RWPE2 (cell line): ENCODE measurements at regions not wholly inside any gene's neighbourhood (a gene's known extent, or its start where the extent isn't known, plus 50 kb on each side); places are given as distances from the start of the nearest gene placed in this dataset.

Experiments
- ATAC-seq: fragments of 200-7000 bp; cut with Tn5 transposase; 3 replicates; pipeline ENCODE4 v1.9.1; 2021; ENCODE audit warnings: low read depth
- DNase-seq: peaks from one replicate; pipeline ENCODE4 v3.0.0-alpha.2; 2020; ENCODE audit warnings: low spot score
- H3K27ac ChIP-seq: fragments of 450-650 bp; 2 replicates; pipeline ENCODE4 v1.5.1; 2017; ENCODE audit warnings: mild to moderate bottlenecking; ENCODE audit not compliant: poor library complexity, severe bottlenecking
- H3K27me3 ChIP-seq: fragments of 250-450 bp; sonication (Bioruptor Pico); 2 replicates; pipeline ENCODE4 v1.5.1; 2021; ENCODE audit warnings: mild to moderate bottlenecking, moderate library complexity; ENCODE audit not compliant: insufficient read depth, poor library complexity, severe bottlenecking
- H3K36me3 ChIP-seq: fragments of 250-450 bp; sonication (Bioruptor Pico); 2 replicates; pipeline ENCODE4 v1.5.1; 2020; ENCODE audit warnings: low read depth, mild to moderate bottlenecking, moderate library complexity
- H3K4me1 ChIP-seq: fragments of 250-450 bp; sonication (Bioruptor Pico); 2 replicates; pipeline ENCODE4 v1.5.1; 2021; ENCODE audit warnings: mild to moderate bottlenecking, moderate library complexity; ENCODE audit not compliant: insufficient read depth, poor library complexity, severe bottlenecking
- H3K4me3 ChIP-seq: fragments of 250-450 bp; sonication (Bioruptor Pico); 2 replicates; pipeline ENCODE4 v1.5.1; 2021; ENCODE audit warnings: mild to moderate bottlenecking, moderate library complexity; ENCODE audit not compliant: severe bottlenecking
- H3K9me3 ChIP-seq: fragments of 250-450 bp; sonication (Bioruptor Pico); 2 replicates; pipeline ENCODE4 v1.5.1; 2021; ENCODE audit warnings: mild to moderate bottlenecking, moderate library complexity; ENCODE audit not compliant: severe bottlenecking
- TF ChIP-seq, protein P1 (sequence below): fragments of 450-650 bp; IDR thresholded peaks from one replicate; pipeline ENCODE4 v1.5.1; 2017; ENCODE audit warnings: mild to moderate bottlenecking, moderate library complexity; ENCODE audit not compliant: poor library complexity, severe bottlenecking

DNA sequence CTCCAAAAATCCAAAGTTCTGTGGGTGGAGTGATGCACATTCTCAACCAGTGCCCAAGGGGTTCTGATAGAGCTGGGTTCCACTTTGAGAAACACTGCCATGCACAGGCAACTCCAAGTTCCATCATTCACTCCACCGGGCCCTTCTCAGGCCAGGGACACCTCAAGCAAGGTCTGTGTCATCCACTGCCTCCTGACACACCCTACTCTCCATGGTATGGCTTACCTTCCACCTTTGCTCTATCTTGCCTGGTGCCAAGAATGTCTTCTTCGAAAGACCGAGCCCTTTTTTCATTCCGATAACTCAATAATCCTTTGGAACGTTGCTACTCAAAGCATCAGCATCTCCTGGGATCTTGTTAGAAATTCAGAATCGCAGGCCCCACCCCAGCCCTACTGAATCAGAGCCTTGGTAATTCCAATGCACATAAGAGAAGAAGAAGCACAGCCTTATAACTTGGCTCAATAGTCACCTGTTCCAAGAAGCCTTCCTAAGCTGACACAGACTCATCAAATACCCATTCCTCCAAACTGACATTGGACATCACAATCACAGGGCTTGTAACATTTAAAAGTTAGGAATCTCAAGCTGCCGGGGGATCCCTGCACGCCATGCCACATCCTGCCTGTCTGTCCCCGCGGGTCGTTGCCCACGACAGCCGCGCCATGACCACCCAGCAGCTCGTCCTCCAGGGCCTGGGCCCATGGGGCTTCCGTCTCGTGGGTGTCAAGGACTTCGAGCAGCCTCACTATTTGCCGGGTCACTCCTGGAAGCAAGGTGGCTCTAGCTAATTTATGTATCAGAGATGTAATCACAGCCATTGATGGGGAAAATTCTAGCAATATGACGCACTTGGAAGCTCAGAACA is 66.4 kb downstream of the VCPKMT start:
- no peak overlapping the region for H3K4me3 ChIP-seq
- no peaks in the 10 kb centered on the region for H3K36me3 ChIP-seq
- peaks cover 2% of the 10 kb centered on the region for H3K4me1 ChIP-seq
- no peak overlapping the region for H3K27ac ChIP-seq
- DNase-seq = no peak
- ATAC-seq = no peak
- H3K9me3 ChIP-seq = no peaks in the 10 kb centered on the region
- TF ChIP-seq, protein P1, sequence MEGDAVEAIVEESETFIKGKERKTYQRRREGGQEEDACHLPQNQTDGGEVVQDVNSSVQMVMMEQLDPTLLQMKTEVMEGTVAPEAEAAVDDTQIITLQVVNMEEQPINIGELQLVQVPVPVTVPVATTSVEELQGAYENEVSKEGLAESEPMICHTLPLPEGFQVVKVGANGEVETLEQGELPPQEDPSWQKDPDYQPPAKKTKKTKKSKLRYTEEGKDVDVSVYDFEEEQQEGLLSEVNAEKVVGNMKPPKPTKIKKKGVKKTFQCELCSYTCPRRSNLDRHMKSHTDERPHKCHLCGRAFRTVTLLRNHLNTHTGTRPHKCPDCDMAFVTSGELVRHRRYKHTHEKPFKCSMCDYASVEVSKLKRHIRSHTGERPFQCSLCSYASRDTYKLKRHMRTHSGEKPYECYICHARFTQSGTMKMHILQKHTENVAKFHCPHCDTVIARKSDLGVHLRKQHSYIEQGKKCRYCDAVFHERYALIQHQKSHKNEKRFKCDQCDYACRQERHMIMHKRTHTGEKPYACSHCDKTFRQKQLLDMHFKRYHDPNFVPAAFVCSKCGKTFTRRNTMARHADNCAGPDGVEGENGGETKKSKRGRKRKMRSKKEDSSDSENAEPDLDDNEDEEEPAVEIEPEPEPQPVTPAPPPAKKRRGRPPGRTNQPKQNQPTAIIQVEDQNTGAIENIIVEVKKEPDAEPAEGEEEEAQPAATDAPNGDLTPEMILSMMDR = no peak
- no peaks in the 10 kb centered on the region for H3K27me3 ChIP-seq

DNA sequence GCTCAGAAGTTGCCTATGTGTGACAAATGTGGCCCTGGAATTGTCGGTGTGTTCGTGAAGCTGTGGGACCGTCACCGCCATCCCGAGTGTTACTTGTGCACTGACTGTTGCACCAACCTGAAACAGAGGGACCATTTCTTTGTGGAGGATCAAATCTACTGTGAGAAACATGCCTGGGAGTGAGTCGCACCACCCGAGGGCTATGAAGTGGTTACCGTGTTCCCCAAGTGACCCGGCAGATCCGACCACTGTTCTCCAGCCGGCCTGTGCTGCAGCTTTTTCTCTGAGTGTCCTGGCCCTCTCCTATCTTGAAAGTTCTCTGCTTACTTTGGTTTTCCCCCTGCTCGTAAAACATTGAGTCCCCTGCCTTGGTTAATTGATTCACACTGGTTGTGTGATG is 65.3 kb downstream of the VCPKMT start:
- H3K27me3 ChIP-seq = no peaks in the 10 kb centered on the region
- H3K4me1 ChIP-seq = no peaks in the 10 kb centered on the region
- no peaks in the 10 kb centered on the region for H3K9me3 ChIP-seq
- no peak overlapping the region for H3K4me3 ChIP-seq
- DNase-seq (no peak), ATAC-seq (peak; percentile 48; the same call in 1 of the 3 replicates)
- no peaks in the 10 kb centered on the region for H3K36me3 ChIP-seq
- TF ChIP-seq, protein P1 = no peak
- no peak overlapping the region for H3K27ac ChIP-seq

DNA sequence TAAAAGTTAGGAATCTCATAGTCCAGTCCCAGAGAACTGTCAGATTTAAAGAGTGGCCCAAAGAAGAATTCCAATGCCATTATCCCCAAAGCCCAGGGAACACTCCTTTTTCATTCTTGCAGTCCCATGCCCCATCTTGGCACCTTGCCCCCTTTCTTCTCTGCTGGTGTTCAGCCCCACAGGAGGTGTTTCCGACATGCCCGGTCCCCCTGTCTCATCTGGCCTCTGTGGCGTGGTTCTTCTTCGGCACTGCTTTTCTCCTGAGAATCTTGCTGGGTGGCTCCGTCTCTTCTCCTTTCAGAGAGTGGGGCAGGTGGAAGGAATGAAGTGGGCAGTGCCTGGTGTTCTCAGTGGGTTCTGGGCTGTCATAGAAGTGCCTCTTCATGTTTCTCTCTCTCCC is 64.7 kb downstream of the VCPKMT start:
- Histone ChIP-seq H3K36me3 (no peaks in the 10 kb centered on the region), H3K4me3 (no peak overlapping the region), H3K27me3 (no peaks in the 10 kb centered on the region), H3K9me3 (no peaks in the 10 kb centered on the region), H3K4me1 (no peaks in the 10 kb centered on the region), H3K27ac (no peak overlapping the region)
- DNase-seq (no peak), ATAC-seq (no peak)
- TF ChIP-seq, protein P1 = no peak

DNA sequence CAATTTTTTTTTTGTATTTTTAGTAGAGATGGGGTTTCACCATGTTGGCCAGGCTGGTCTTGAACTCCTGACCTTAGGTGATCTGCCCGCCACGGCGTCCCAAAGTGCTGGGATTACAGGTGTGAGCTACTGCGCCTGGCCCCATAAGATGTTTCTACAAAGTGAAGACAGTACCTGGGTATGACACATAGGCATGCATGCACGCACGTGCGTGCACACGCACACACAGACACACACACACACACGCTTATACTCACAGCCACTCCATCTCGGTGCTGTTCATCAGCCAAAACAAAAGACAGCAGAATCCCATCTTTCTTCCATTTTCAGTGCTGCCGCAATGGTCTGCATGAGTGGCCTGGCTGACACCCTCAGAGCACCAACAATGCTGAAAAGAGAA is 63.9 kb downstream of the VCPKMT start:
- ATAC-seq = no peak
- TF ChIP-seq, protein P1 = no peak
- H3K27me3 ChIP-seq = no peaks in the 10 kb centered on the region
- H3K27ac ChIP-seq = no peak overlapping the region
- no peak overlapping the region for H3K4me3 ChIP-seq
- H3K9me3 ChIP-seq = no peaks in the 10 kb centered on the region
- no peaks in the 10 kb centered on the region for H3K36me3 ChIP-seq
- DNase-seq = no peak
- no peaks in the 10 kb centered on the region for H3K4me1 ChIP-seq

DNA sequence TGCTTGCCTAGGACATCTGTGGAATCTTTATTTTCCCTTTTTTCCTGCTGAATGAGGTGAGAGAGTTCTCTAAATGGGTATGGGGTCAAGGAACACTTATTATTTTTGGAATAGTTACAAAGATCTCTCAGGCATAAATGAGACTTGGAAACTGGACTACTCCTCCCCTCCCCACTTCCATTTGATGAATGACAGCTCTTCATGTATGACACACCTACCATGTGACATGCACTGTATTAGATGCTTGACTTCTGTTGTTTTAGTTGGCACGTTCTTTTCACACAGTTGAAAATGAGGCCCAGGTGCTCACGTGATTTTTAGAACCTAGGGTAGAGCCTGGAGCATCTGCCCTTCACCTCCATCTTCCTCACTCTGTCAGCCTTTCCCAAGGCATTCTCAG is 62.4 kb downstream of the VCPKMT start:
- ATAC-seq = no peak

More for the DNA sequence above, 62.4 kb downstream of the VCPKMT start:
- no peaks in the 10 kb centered on the region for H3K4me1 ChIP-seq
- no peaks in the 10 kb centered on the region for H3K9me3 ChIP-seq
- H3K27me3 ChIP-seq = no peaks in the 10 kb centered on the region
- DNase-seq = no peak
- no peak overlapping the region for H3K4me3 ChIP-seq
- H3K36me3 ChIP-seq = no peaks in the 10 kb centered on the region
- H3K27ac ChIP-seq = no peak overlapping the region
- TF ChIP-seq, protein P1 = no peak
